GM10248 (cell line): ENCODE measurements at regions not wholly inside any gene's neighbourhood (a gene's known extent, or its start where the extent isn't known, plus 50 kb on each side); places are given as distances from the start of the nearest gene placed in this dataset.

Experiments
- CTCF ChIA-PET: fragments of 300-600 bp; sonication (Branson Sonifier 250); formaldehyde crosslinking; extraction: SDS; loops from one replicate; lab custom pipeline; 2021; ENCODE audit warnings: antibody characterized with exemption; lab: Yijun Ruan, JAX
- POLR2A ChIA-PET: fragments of 350-650 bp; sonication (Branson Sonifier 250); formaldehyde crosslinking; extraction: SDS; loops from one replicate; lab custom pipeline; 2020; ENCODE audit warnings: antibody characterized with exemption; lab: Yijun Ruan, JAX
- DNase-seq: peaks from one replicate; pipeline ENCODE4 v3.0.0; 2012; ENCODE audit errors: extremely low spot score
- TF ChIP-seq, protein P1 (sequence below): IDR thresholded peaks from 2 replicates; pipeline ENCODE4 v1.5.1; 2012; ENCODE audit warnings: mild to moderate bottlenecking, low read depth; ENCODE audit errors: extremely low read depth, missing control alignments, control extremely low read depth

DNA sequence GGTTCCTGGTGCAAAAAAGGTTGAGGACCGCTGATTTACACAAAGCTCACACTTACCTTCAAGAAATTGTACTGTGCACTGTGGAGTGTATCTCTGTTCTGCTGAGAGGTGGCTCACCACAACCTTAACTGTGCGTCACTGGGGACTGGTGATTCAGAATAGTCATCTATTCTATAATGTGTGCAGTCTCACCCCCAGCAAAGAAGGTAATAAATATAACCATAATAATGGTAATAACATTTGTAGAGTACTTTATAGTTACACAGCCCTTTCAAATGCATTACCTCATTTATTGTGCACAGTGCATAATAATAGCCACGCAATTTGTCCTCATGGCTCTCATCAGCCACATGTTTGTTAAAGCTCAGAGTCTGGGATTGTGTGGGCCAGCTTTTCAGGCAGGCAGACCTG is 59.4 kb upstream of the DUSP10 start:
- DNase-seq: no peak
- CTCF ChIA-PET: interaction anchor here (0.8 to 2.1 kb wide), 3 partner anchors 9 to 14 kb away, joined by 3 to 6 read pairs (median 5); no protein-coding TSS in a partner anchor
- TF ChIP-seq, protein P1, sequence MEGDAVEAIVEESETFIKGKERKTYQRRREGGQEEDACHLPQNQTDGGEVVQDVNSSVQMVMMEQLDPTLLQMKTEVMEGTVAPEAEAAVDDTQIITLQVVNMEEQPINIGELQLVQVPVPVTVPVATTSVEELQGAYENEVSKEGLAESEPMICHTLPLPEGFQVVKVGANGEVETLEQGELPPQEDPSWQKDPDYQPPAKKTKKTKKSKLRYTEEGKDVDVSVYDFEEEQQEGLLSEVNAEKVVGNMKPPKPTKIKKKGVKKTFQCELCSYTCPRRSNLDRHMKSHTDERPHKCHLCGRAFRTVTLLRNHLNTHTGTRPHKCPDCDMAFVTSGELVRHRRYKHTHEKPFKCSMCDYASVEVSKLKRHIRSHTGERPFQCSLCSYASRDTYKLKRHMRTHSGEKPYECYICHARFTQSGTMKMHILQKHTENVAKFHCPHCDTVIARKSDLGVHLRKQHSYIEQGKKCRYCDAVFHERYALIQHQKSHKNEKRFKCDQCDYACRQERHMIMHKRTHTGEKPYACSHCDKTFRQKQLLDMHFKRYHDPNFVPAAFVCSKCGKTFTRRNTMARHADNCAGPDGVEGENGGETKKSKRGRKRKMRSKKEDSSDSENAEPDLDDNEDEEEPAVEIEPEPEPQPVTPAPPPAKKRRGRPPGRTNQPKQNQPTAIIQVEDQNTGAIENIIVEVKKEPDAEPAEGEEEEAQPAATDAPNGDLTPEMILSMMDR: no peak
- POLR2A ChIA-PET: no interaction called here

DNA sequence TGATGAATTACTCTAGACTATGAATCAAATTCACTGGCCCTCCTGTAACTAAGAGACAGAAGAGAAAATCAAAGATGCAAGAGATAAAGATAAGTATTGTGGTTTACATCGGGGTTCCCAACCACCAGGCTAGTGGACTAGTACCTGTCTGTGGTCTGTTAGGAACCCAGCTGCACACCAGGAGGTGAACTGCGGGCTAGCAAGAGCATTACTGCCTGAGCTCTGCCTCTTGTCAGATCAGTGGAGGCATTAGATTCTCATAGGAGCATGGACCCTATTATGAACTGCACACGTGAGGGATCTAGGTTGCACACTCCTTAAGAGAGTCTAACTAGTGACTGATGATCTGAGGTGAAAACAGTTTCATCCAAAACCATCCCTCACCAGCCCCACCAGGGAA is 58.9 kb upstream of the DUSP10 start:
- ChIA-PET POLR2A (no interaction called here), CTCF (interaction anchor here (0.8 to 2.1 kb wide), 3 partner anchors 9 to 14 kb away, joined by 3 to 6 read pairs (median 5); no protein-coding TSS in a partner anchor)
- no peak for DNase-seq
- TF ChIP-seq, protein P1: no peak

DNA sequence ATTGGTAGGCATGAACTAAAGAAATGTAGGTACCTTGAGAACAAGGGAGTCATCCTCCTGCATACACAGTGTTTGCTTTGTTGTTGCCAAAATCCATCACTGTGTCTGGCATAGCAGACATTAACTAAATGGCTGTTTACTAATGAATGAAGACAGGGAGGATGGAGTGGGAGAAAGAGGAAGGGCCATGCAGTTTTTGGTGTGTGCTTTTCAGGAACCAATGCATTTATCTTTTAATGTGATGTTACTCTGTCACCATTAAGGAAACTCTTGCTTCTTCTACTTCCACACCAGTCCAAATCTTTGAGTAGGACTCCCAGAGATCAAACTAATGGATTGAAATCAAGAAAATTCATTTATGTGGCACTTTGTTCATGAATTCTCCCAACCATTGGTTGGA is 55.6 kb upstream of the DUSP10 start:
- CTCF ChIA-PET: no interaction called here
- no peak for DNase-seq
- TF ChIP-seq, protein P1: no peak
- POLR2A ChIA-PET: no interaction called here

GRCh38 chr1:221796700-221797099 is 54.8 kb upstream of the DUSP10 start:
- TF ChIP-seq, protein P1: no peak
- POLR2A ChIA-PET: no interaction called here
- DNase-seq: no peak
- CTCF ChIA-PET: no interaction called here

GRCh38 chr1:221795380-221795779 is 53.5 kb upstream of the DUSP10 start:
- ChIA-PET POLR2A (no interaction called here), CTCF (interaction anchor here (0.8 to 2.1 kb wide), 6 partner anchors 8 to 53 kb away, joined by 3 to 8 read pairs (median 4); partner anchors contain the start of gene DUSP10)
- TF ChIP-seq, protein P1: no peak
- no peak for DNase-seq

- ChIA-PET CTCF (interaction anchor here (0.8 to 2.1 kb wide), 9 partner anchors 9 to 53 kb away, joined by 3 to 8 read pairs (median 4); partner anchors contain the start of gene DUSP10), POLR2A (interaction anchor here (0.7 kb wide), 1 partner anchor 53 kb away, joined by 3 read pairs; the partner anchor contains the start of gene DUSP10)
- TF ChIP-seq, protein P1: no peak
- DNase-seq: no peak
Observed at GRCh38 chr1:221794935-221795334, 53.0 kb upstream of the DUSP10 start.
